IPS DF 4.7 (cell line): ENCODE measurements at regions not wholly inside any gene's neighbourhood (a gene's known extent, or its start where the extent isn't known, plus 50 kb on each side); places are given as distances from the start of the nearest gene placed in this dataset.

Experiments
- DNase-seq: peaks from one replicate; pipeline ENCODE4 v3.0.0-alpha.2; 2013; ENCODE audit warnings: low spot score; ENCODE audit errors: extremely low read depth

- DNase-seq, result no peak
Measured at GRCh38 chr6:159351707-159352106, 182.5 kb downstream of the FNDC1 start.

- DNase-seq, result no peak
Measured at GRCh38 chr6:159349915-159350314, 180.7 kb downstream of the FNDC1 start.

GRCh38 chr6:159343709-159344108, 174.5 kb downstream of the FNDC1 start:
- no peak for DNase-seq

GRCh38 chr6:159342146-159342545, 172.9 kb downstream of the FNDC1 start:
- DNase-seq, result no peak

GRCh38 chr6:159334068-159334467, 164.9 kb downstream of the FNDC1 start:
- DNase-seq, result no peak

- no peak for DNase-seq
Measured at GRCh38 chr6:159331451-159331850, 162.3 kb downstream of the FNDC1 start.

- no peak for DNase-seq
Measured at GRCh38 chr6:159329081-159329480, 159.9 kb downstream of the FNDC1 start.

GRCh38 chr6:159328052-159328451, 158.9 kb downstream of the FNDC1 start:
- DNase-seq, result no peak

GRCh38 chr6:159325476-159325875, 156.3 kb downstream of the FNDC1 start:
- DNase-seq, result no peak

- no peak for DNase-seq
Measured at GRCh38 chr6:159324596-159324995, 155.4 kb downstream of the FNDC1 start.
